Fibroblast of mammary gland (primary cell): ENCODE measurements at regions not wholly inside any gene's neighbourhood (a gene's known extent, or its start where the extent isn't known, plus 50 kb on each side); places are given as distances from the start of the nearest gene placed in this dataset.
A peak's percentile ranks its signal among the peaks of the same experiment; 100 is the strongest.
"Not testable (repeated sequence)": the region's sequence is repeated elsewhere in the genome, so short reads cannot be mapped to it uniquely, and the experiment has no call there.

Source experiments
- DNase-seq: peaks from one replicate; pipeline ENCODE4 v3.0.0-alpha.2; 2010; ENCODE audit warnings: low read depth
- H3K4me3 ChIP-seq: 2 replicates; pipeline ENCODE4 v1.5.1; 2011; ENCODE audit warnings: low read depth, mild to moderate bottlenecking, low read length, moderate library complexity; ENCODE audit not compliant: control insufficient read depth
- TF ChIP-seq, protein P1 (sequence below): conservative IDR thresholded peaks from 2 replicates; pipeline ENCODE4 v1.5.1; 2011; ENCODE audit warnings: low read depth, low read length, inconsistent platforms; ENCODE audit not compliant: control insufficient read depth, insufficient read depth

- DNase-seq, result peak; percentile 39
- H3K4me3 ChIP-seq, result no peak overlapping the region
- TF ChIP-seq, protein P1, sequence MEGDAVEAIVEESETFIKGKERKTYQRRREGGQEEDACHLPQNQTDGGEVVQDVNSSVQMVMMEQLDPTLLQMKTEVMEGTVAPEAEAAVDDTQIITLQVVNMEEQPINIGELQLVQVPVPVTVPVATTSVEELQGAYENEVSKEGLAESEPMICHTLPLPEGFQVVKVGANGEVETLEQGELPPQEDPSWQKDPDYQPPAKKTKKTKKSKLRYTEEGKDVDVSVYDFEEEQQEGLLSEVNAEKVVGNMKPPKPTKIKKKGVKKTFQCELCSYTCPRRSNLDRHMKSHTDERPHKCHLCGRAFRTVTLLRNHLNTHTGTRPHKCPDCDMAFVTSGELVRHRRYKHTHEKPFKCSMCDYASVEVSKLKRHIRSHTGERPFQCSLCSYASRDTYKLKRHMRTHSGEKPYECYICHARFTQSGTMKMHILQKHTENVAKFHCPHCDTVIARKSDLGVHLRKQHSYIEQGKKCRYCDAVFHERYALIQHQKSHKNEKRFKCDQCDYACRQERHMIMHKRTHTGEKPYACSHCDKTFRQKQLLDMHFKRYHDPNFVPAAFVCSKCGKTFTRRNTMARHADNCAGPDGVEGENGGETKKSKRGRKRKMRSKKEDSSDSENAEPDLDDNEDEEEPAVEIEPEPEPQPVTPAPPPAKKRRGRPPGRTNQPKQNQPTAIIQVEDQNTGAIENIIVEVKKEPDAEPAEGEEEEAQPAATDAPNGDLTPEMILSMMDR, result no peak
Measured at GRCh38 chr14:66330916-66331315, 155.3 kb upstream of the CCDC196 start.

GRCh38 chr14:66333293-66333692 is 152.9 kb upstream of the CCDC196 start:
- DNase-seq, H3K4me3 ChIP-seq: not testable (repeated sequence)

DNA sequence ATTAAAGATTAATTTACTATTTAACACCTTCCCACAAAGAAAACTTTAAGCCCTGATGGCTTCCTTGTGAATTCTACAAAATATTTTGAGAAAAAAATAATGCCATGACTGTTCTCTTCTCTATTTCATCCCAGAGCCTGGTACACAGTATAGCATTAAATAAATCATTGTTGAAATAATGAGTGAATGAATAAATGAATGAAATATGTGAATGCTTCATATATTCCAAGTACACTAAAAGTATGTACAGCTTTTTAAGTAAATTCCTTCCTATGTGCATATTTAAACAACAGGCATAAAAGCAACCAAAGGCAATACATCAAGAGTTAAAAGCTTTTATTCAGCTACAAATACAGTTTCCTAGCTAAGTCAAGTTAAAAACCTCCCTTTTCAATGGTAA is 144.9 kb upstream of the CCDC196 start:
- no peak for DNase-seq
- no peak overlapping the region for H3K4me3 ChIP-seq
- TF ChIP-seq, protein P1, result no peak

GRCh38 chr14:66345986-66346385 is 140.2 kb upstream of the CCDC196 start:
- H3K4me3 ChIP-seq, result no peak overlapping the region
- DNase-seq, result no peak
- TF ChIP-seq, protein P1, result no peak

DNA sequence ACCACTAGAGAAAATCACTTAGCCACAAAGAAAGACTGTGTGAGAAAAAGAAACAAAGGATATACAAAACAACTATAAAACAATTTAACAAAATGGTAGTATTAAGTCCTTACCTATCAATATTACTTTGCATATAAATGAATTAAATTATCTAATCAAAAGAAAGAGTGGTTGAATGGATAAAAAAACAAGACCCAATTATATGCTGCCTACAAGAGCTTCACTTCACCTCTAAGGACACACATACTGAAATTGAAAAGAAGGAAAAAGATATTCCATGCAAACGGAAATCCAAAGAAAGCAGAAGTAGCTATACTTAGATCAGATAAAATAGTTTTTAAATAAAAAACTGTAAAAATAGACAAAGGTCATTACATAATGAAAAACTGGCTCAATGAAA is 134.9 kb upstream of the CCDC196 start:
- no peak overlapping the region for H3K4me3 ChIP-seq
- TF ChIP-seq, protein P1, result no peak
- no peak for DNase-seq

DNA sequence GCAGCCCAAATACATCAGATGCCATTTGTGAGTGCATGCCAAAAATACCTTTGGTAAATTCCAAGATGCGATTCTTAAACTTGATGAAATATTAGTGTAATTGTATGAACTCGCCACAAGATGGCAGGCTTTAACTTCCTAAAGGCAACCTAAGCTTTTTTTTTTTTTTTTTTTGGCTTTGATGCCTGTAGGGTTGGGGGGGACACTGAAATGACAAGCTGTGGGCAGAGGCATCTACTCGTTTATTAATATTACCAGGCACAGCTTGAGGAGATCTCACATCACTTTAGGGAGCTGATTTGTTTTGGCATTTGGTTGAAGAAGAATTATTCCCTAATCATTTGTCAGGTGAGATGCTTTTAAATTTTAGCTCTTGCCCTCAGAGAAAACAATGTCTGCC is 126.7 kb upstream of the CCDC196 start:
- DNase-seq, result peak; percentile 77
- TF ChIP-seq, protein P1, result peak; percentile 60
- H3K4me3 ChIP-seq, result no peak overlapping the region

DNA sequence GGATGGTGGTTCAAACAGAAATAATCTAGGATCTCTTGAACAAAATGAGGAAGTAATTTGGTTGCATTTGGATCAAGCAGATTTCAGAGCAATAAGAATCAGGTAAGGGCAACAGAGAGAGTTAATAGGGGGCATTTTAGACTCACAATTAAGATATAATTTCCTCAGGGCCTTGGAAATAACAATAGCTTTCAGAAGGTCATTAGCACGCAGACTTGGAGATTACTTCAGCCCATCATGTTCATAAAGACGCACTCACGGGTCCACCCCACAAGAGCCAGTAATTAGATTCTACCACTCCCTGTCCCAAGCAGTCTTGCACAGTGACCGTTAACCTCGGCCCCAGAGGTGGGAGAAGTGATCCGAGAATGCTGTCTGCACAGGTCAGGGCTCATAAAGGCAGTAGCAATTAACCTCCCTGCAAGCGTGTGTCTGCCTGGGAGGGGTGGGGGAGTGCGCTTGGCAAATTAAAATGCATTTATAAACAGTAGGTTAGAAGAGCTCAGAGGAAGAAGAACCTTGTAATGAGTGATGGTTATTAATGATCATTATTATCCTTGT is 125.7 kb upstream of the CCDC196 start:
- no peak overlapping the region for H3K4me3 ChIP-seq
- DNase-seq, result no peak
- TF ChIP-seq, protein P1, result no peak

GRCh38 chr14:66361013-66361412 is 125.2 kb upstream of the CCDC196 start:
- TF ChIP-seq, protein P1, result no peak
- no peak overlapping the region for H3K4me3 ChIP-seq
- DNase-seq, result no peak
